ENCODE measurements at regions not wholly inside any gene's neighbourhood (a gene's known extent, or its start where the extent isn't known, plus 50 kb on each side); places are given as distances from the start of the nearest gene placed in this dataset.

GRCh38 chr9:107431461-107431860 lies 58.1 kb downstream of the KLF4 start:
- DNase-seq, result no peak

- DNase-seq, result no peak
Measured at GRCh38 chr9:107430071-107430470, 59.5 kb downstream of the KLF4 start.

DNA sequence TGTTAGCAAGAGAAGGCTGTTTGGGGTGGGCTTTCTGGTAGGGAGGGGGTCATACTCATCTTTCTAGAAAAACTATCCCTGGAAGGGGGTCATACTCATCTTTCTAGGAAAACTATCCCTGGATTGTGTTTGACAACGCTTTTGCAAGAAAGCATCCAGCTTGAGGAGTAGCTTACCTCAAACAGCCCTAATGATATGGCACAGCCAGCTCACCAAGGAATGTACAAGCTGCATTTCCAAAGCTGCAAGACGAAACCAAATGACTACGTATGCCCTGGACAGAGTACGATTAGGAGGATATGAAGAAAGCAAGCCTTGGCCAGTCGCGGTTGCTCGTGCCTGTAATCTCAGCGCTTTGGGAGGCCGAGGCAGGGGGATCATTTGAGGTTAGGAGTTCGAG lies 63.4 kb downstream of the KLF4 start:
- DNase-seq, result no peak

DNA sequence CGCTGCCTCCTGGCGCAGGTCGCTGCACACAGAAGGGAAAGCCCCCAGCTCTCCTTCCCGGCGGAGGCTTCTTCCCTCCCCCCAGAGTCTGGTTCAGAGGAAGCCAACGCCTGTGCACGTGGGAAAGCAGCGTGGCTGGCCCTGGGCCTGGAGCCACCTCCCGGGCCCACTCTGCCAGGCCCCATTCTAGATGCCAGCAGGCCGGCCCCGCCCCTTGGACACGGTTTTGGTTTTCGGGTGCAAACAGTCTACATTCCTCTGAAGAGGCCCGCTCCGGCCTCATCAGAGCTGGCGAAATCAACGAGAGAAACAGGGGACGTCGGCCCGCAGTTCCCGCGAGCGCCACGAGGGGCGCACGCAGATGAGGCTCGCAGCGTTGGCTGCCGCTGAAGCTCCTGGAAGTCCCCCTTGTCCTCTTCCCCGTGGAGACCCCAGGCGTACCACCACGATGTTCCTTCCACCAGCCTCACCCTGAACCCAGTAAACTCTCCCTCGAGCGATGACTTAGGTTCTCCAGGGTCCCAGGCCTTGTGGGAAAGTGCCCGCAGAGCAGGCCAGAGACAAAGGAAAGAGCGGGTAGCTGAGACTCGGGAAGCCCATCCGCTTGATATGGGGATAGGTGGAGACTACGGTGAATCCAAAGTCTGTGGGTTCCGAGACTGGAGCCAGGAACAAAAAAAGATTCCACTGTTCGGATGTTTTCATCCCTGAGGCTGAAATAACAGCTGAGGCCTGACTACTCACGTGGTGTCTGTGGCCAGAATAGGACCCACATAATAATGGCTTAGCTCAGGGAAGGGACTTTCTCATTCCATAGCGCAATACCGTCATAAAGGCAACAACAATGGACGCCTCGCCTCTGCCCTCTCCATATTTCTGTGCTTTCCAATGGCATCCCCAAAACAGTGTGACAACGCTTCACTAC lies 64.2 kb downstream of the KLF4 start:
- DNase-seq, result no peak

DNA sequence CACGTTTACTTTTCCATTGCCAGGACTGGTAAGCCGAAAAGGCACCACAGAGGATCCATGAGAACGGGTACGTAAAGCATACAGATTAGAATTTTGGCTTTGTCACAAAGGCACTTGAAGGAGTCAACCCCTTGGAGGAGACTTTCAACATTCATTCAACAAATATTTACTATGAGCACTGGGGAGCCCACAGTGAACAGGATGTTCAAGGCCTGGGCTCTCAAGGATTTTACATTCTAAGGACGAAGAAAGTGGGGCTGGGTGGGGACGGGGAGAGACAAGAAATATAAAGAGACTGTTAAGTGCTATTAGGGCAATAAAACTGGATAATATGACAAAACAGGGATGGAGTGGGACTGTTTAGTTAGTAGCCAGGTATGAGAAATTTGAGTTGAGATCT lies 66.0 kb downstream of the KLF4 start:
- no peak for DNase-seq

DNA sequence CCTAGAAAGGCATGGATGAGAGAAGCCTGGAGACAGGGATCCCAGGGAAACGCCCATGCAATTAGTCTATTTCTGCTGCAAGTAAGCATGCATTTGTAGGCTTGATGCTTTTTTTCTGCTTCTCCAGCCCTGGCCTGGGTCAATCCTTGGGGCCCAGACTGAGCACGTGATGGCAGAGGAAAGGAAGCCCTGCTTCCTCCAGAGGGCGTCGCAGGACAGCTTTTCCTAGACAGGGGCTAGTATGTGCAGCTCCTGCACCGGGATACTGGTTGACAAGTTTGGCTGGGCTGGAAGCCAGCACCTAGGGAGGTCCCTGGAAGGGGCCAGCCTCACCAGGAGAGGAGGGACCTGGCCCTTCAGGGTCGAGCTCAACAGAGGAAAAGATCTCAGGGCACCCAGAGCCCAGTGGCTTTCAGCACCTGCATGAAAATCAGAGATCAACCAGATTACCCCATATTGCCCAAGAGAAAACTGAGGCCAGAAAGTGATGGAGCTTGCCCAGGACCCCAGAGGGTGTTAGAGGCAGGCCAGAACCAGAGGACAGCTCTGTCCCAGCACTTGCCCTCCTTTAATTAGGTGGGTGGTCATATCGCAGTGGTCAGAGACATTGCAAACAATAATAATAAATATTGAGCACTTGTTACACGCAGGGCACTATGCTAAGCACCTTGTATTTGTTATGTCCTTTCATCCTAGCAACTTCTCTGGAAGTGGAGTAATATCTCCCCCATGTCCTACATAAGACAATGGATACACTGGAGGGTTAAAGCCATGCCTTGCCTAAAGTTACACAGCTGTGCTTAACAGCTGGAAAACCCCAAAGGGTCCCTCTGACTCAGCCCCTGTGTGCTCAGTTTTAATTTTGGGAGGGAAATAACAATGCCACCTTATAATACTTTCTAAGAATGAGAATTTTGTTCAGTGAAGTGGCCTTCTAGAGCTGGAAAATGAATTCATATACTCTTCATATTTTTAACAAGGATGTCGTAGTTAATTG lies 67.1 kb downstream of the KLF4 start:
- DNase-seq, result peak; percentile 73

DNA sequence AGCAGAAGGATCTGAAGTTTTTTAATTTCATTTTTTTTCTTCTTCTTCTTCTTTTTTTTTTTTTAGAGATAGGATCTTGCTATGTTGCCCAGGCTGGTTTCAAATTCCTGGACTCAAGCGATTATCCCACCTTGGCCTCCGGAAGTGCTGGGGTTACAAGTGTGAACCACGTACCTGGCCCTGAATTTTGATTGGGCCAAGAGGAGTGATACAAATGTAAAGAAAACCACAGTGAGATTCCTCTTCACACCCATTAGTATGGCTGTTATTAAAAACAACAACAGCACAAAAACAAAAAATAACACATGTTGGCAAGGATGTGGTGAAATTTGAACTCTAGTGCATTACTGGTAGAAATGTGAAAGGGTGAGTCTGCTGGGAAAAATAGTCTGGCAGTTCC lies 79.1 kb downstream of the KLF4 start:
- DNase-seq, result no peak

- DNase-seq, result no peak
Measured at GRCh38 chr9:107409581-107410389, 79.8 kb downstream of the KLF4 start.

DNA sequence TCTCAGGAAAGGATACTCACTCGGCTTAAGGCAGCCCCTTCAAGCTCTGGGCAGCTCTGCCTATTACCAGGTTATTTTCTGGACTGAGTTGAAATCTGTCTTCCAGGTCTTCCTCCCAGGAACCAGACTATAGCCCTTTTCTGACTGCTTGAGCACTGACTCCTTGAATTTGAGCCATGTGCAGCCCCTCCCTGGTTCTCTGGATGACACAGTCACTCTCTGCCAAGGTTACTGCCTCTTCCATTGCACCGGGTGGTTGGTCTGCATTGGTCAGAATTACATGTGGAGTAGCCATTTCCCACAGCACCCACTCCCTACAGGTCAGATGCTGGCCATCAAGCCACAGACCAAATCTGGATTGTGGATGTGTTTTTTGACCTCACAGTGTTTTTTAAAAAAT lies 81.9 kb downstream of the KLF4 start:
- DNase-seq, result no peak

- no peak for DNase-seq
Measured at GRCh38 chr9:107405511-107405910, 84.1 kb downstream of the KLF4 start.

DNA sequence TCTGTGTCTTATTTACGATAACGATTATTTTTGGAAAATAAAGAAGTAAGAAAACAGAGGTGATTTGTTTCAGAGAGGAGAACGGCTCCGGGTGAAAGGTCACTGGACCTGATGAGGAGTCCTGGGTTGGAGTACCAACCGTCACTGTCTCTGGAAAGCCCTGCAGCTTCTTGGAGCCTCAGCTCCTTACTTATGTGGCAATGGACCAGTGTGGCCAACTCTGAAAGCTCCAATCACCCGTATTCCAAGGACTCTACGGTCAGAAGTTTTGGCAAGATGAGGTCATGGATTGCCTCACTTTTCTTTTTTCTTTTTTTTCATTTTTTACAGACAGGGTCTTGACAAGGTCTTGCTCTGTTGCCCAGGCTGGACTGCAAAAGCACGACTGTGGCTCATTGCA lies 84.8 kb downstream of the KLF4 start:
- no peak for DNase-seq

- no peak for DNase-seq
Measured at GRCh38 chr9:107404161-107404560, 85.4 kb downstream of the KLF4 start.

- no peak for DNase-seq
Measured at GRCh38 chr9:107397076-107398044, 92.2 kb downstream of the KLF4 start.

GRCh38 chr9:107394264-107394663 lies 95.3 kb downstream of the KLF4 start:
- no peak for DNase-seq

DNA sequence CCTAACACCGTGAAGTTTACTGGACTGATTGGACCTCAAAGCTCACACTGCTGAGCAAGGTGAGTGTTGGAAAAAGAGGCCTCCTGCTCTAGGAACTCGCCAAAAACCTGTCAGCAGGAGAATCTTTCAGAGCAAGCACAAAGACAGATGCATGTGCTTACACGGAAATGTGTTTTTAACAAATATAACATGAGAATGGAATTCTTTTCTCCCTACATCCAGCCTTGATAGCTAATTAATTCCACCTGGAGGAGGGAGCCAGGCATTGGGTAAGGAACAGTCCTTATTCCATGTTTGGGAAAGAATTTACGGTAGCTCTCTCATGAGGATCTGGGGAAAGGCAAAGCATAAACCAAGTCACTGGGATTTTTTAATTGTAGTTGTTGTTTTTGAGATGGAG lies 98.8 kb downstream of the KLF4 start:
- DNase-seq, result no peak

- DNase-seq, result no peak
Measured at GRCh38 chr9:107390279-107390678, 99.3 kb downstream of the KLF4 start.

DNA sequence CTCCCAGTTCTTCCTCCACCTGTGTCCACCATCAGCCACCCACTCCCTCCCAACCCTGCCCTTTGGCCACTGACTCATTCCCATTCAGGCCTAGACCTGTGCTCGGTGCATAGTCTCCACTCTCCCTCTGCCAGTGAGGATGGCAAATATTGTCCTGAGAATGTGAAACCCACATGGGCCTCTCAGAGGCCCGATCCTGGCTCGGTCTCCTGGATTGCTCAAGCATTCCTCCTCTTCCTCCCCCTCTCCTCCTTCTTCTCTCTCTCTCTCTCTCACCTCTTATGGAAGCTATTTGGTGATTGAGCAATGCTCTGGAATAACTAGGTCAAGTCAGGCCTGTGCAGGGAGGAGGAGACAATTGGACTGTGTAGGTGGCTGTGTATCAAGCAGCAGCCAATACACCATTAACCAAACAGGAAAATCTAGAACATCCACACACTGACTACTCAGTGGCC lies 99.9 kb downstream of the KLF4 start:
- no peak for DNase-seq

DNA sequence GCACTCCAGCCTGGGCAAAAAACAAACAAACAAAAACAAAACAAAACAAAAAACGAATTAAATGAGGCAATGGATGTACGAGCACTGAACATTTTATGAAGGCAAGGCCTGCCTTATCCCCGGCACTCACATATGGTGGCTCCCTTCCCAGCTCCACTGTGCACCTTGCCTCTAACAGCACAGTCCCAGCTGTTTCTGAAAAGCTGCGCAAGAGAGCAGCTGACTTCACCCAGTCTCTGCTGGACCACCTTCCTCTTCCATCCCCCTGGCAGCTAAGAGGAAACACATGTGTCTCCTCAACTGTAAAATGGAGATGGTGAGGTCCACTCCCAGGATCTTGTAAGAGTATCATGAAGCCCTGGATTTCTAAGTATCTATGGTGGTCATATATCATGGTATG lies 100.7 kb downstream of the KLF4 start:
- no peak for DNase-seq

DNA sequence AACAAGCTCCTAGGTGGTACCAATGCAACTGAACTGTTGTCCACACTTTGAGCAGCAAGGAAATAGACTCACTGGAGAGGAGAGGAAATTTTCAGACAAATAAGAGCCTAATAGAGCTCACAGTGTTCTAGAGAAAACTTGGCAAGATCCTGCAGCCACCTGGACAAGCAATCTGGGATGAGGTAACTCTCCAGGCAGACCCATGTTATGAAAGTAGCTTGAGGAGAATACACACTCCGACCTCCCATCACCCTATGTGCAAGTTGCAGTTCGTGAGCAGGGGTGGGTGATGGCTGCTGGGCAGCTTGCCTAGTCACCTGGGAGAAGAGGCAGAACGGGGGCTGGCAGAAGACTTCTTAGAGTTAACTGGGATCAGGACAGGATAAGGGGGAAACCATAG lies 102.2 kb downstream of the KLF4 start:
- DNase-seq, result no peak

GRCh38 chr9:107386396-107386795 lies 103.2 kb downstream of the KLF4 start:
- no peak for DNase-seq

All from COR-L47 (cell line).